GM12878 (cell line): ENCODE measurements at regions not wholly inside any gene's neighbourhood (a gene's known extent, or its start where the extent isn't known, plus 50 kb on each side); places are given as distances from the start of the nearest gene placed in this dataset.

Experiments
- ATAC-seq: fragments of 200-7000 bp; cut with Tn5 transposase; 3 replicates; pipeline ENCODE4 v1.9.1; 2020; ENCODE audit warnings: mild to moderate bottlenecking, moderate library complexity
- BruUV-seq: library from RNA; stranded (reverse); fragments of 400-500 nt; replicated peaks from 2 replicates; lab custom pipeline; 2021; lab: Mats Ljungman, UMichigan
- CTCF ChIA-PET: fragments of 300-600 bp; sonication (Branson Sonifier 250); formaldehyde crosslinking; extraction: SDS; loops from one replicate; lab custom pipeline; 2021; ENCODE audit warnings: inconsistent platforms; lab: Yijun Ruan, JAX
- POLR2A ChIA-PET: fragments of 350-600 bp; formaldehyde crosslinking; extraction: SDS; loops from one replicate; lab custom pipeline; 2021; ENCODE audit warnings: inconsistent platforms; lab: Charles Lee
- RAD21 ChIA-PET: fragments of 300-600 bp; sonication (Branson Sonifier 250); formaldehyde crosslinking; loops from one replicate; lab custom pipeline; 2023; ENCODE audit warnings: antibody characterized with exemption; ENCODE audit not compliant: unreplicated experiment; lab: Charles Lee
- SMC1A ChIA-PET: fragments of 300-600 bp; sonication (Branson Sonifier 250); formaldehyde crosslinking; loops from one replicate; lab custom pipeline; 2023; ENCODE audit not compliant: unreplicated experiment, uncharacterized antibody; lab: Charles Lee
- DNase-seq: peaks from one replicate; pipeline ENCODE4 v3.0.0-alpha.2; 2011; ENCODE audit warnings: low read depth, low spot score
- FAIRE-seq: peaks from 3 replicates; lab custom pipeline; 2011; peaks lifted over from hg19 to GRCh38; lab: Jason Lieb, UNC
- H2AFZ ChIP-seq: 2 replicates; pipeline ENCODE4 v1.6.0; 2011; ENCODE audit warnings: low read depth, low read length, control low read depth; ENCODE audit not compliant: control insufficient read depth
- H3K27ac ChIP-seq: 2 replicates; pipeline ENCODE4 v1.5.1; 2011; ENCODE audit warnings: control low read depth; ENCODE audit not compliant: control insufficient read depth, insufficient read depth
- H3K27me3 ChIP-seq, 2 experiments: replicated peaks in 1 of 2; 2 replicates each; pipeline versions ENCODE4 v1.6.0 to v1.6.1; 2011; ENCODE audit warnings: low read length in 1 of 2; ENCODE audit not compliant: control insufficient read depth in 2 of 2, insufficient read depth in 2 of 2
- H3K36me3 ChIP-seq, 2 experiments: 2 replicates each; pipeline ENCODE4 v1.5.1; 2011; ENCODE audit warnings: low read length in 1 of 2; ENCODE audit not compliant: control insufficient read depth in 2 of 2, insufficient read depth in 2 of 2
- H3K4me1 ChIP-seq: 2 replicates; pipeline ENCODE4 v1.6.1; 2011; ENCODE audit warnings: mild to moderate bottlenecking, low read length, moderate library complexity, mixed read lengths; ENCODE audit not compliant: control insufficient read depth, insufficient read depth
- H3K4me2 ChIP-seq: 2 replicates; pipeline ENCODE4 v1.6.0; 2011; ENCODE audit warnings: control low read depth; ENCODE audit not compliant: control insufficient read depth, insufficient read depth
- H3K4me3 ChIP-seq: fragments of 200-600 bp; sonication (generic); 2 replicates; pipeline ENCODE4 v1.5.1; 2016
- H3K79me2 ChIP-seq: 2 replicates; pipeline ENCODE4 v1.6.0; 2011; ENCODE audit warnings: low read length; ENCODE audit not compliant: control insufficient read depth, insufficient read depth
- H3K9ac ChIP-seq: 2 replicates; pipeline ENCODE4 v1.8.0; 2011; ENCODE audit warnings: low read length, control low read depth, mixed read lengths; ENCODE audit not compliant: control insufficient read depth, insufficient read depth
- H3K9me3 ChIP-seq: replicated peaks from 3 replicates; pipeline ENCODE4 v1.5.1; 2011; ENCODE audit warnings: mild to moderate bottlenecking, low read length; ENCODE audit not compliant: control insufficient read depth, insufficient read depth
- H4K20me1 ChIP-seq: 2 replicates; pipeline ENCODE4 v1.6.0; 2011; ENCODE audit not compliant: control insufficient read depth, insufficient read depth
- CBX3 ChIP-seq: fragments of 200-600 bp; sonication (generic); IDR thresholded peaks from 2 replicates; pipeline ENCODE4 v1.6.1; 2016; ENCODE audit warnings: low read depth, borderline replicate concordance
- CREM ChIP-seq: IDR thresholded peaks from 2 replicates; pipeline ENCODE4 v1.6.1; 2014; ENCODE audit warnings: antibody characterized with exemption, low read depth
- NFXL1 ChIP-seq: fragments of 450-650 bp; IDR thresholded peaks from 2 replicates; pipeline ENCODE4 v1.6.1; 2017; ENCODE audit warnings: antibody characterized with exemption, mild to moderate bottlenecking, borderline replicate concordance
- PAX5 ChIP-seq: IDR thresholded peaks from 2 replicates; pipeline ENCODE4 v1.6.1; 2011; ENCODE audit warnings: low read depth, low read length, borderline replicate concordance
- POLR2A ChIP-seq: IDR thresholded peaks from 2 replicates; pipeline ENCODE4 v1.6.1; 2011; ENCODE audit warnings: low read depth, mild to moderate bottlenecking, low read length
- RAD21 ChIP-seq: IDR thresholded peaks from 2 replicates; pipeline ENCODE4 v1.6.1; 2011; ENCODE audit warnings: mild to moderate bottlenecking, low read depth, low read length, moderate library complexity; ENCODE audit not compliant: insufficient read depth
- SIX5 ChIP-seq: IDR thresholded peaks from 2 replicates; pipeline ENCODE4 v1.6.1; 2011; ENCODE audit warnings: mild to moderate bottlenecking, low read depth, low read length, moderate library complexity; ENCODE audit not compliant: severe bottlenecking
- YY1 ChIP-seq: IDR thresholded peaks from 2 replicates; pipeline ENCODE4 v1.6.1; 2011; ENCODE audit warnings: low read depth, mild to moderate bottlenecking, low read length
- WGBS: methylation state at CpG from one replicate; pipeline ENCODE4 v1.1.6; 2016; ENCODE audit warnings: low lambda C conversion rate; ENCODE audit not compliant: insufficient replicate concordance, insufficient coverage; ENCODE audit errors: missing lambda C conversion rate; 5-methylcytosine and 5-hydroxymethylcytosine counted together
- in situ Hi-C: fragments of 300-500 bp; cut with MboI; formaldehyde crosslinking; loops from 9 replicates; pipeline ENCODE4 v1.14.3; 2018; ENCODE audit warnings: mixed read lengths
- intact Hi-C: fragments of 100-400 bp; cut with micrococcal nuclease; formaldehyde crosslinking; loops from one replicate; pipeline ENCODE4 v1.14.2; 2022; ENCODE audit not compliant: unreplicated experiment
- TF ChIP-seq, protein P1 (sequence below): IDR thresholded peaks from 2 replicates; pipeline ENCODE4 v1.6.1; 2012; ENCODE audit warnings: improper control_type of control experiment, low read depth, low read length; ENCODE audit not compliant: insufficient replicate concordance

- WGBS = 25% methylated on average over 4 of the region's 4 CpGs
- H2AFZ ChIP-seq = no peak overlapping the region
- intact Hi-C loops = no loop called here
Observed at GRCh38 chr5:98163796-98164493, 609.5 kb upstream of the RGMB start.

More at GRCh38 chr5:98163796-98164493, 609.5 kb upstream of the RGMB start:
- RAD21 ChIA-PET = no interaction called here
- BruUV-seq = no TSS peak
- no peak for TF ChIP-seq PAX5
- TF ChIP-seq, protein P1, sequence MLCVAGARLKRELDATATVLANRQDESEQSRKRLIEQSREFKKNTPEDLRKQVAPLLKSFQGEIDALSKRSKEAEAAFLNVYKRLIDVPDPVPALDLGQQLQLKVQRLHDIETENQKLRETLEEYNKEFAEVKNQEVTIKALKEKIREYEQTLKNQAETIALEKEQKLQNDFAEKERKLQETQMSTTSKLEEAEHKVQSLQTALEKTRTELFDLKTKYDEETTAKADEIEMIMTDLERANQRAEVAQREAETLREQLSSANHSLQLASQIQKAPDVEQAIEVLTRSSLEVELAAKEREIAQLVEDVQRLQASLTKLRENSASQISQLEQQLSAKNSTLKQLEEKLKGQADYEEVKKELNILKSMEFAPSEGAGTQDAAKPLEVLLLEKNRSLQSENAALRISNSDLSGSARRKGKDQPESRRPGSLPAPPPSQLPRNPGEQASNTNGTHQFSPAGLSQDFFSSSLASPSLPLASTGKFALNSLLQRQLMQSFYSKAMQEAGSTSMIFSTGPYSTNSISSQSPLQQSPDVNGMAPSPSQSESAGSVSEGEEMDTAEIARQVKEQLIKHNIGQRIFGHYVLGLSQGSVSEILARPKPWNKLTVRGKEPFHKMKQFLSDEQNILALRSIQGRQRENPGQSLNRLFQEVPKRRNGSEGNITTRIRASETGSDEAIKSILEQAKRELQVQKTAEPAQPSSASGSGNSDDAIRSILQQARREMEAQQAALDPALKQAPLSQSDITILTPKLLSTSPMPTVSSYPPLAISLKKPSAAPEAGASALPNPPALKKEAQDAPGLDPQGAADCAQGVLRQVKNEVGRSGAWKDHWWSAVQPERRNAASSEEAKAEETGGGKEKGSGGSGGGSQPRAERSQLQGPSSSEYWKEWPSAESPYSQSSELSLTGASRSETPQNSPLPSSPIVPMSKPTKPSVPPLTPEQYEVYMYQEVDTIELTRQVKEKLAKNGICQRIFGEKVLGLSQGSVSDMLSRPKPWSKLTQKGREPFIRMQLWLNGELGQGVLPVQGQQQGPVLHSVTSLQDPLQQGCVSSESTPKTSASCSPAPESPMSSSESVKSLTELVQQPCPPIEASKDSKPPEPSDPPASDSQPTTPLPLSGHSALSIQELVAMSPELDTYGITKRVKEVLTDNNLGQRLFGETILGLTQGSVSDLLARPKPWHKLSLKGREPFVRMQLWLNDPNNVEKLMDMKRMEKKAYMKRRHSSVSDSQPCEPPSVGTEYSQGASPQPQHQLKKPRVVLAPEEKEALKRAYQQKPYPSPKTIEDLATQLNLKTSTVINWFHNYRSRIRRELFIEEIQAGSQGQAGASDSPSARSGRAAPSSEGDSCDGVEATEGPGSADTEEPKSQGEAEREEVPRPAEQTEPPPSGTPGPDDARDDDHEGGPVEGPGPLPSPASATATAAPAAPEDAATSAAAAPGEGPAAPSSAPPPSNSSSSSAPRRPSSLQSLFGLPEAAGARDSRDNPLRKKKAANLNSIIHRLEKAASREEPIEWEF = no peak
- TF ChIP-seq RAD21 = no peak
- no peak for TF ChIP-seq CBX3
- no peak for TF ChIP-seq YY1
- no peak for TF ChIP-seq SIX5
- TF ChIP-seq POLR2A = no peak
- no peak for TF ChIP-seq NFXL1
- no peak for TF ChIP-seq CREM
- TF ChIP-seq, all 136 proteins: peak for 0
- H3K27me3 ChIP-seq = no peaks in the 10 kb centered on the region
- in situ Hi-C loops = no loop called here
- no peak for FAIRE-seq
- no peaks in the 10 kb centered on the region for H3K36me3 ChIP-seq
- ChIA-PET POLR2A (interaction anchor here (0.6 kb wide), 1 partner anchor 65 kb away, joined by 3 read pairs; no protein-coding TSS in a partner anchor), SMC1A (interaction anchor here (0.7 to 1.5 kb wide), 3 partner anchors 41 to 633 kb away, joined by 3 to 4 read pairs (median 4); no protein-coding TSS in a partner anchor), CTCF (no interaction called here)
- no peak for DNase-seq
- H4K20me1 ChIP-seq = no peaks in the 10 kb centered on the region
- ATAC-seq = peak; percentile 73
- no peak overlapping the region for H3K4me2 ChIP-seq
- no peaks in the 10 kb centered on the region for H3K79me2 ChIP-seq
- no peaks in the 10 kb centered on the region for H3K9me3 ChIP-seq
- H3K4me3 ChIP-seq = no peak overlapping the region
- H3K4me1 ChIP-seq = no peaks in the 10 kb centered on the region
- no peak overlapping the region for H3K27ac ChIP-seq
- no peak overlapping the region for H3K9ac ChIP-seq
